Caco-2 (cell line): ENCODE measurements at regions not wholly inside any gene's neighbourhood (a gene's known extent, or its start where the extent isn't known, plus 50 kb on each side); places are given as distances from the start of the nearest gene placed in this dataset.

Experiments
- BruUV-seq: library from RNA; stranded (reverse); fragments of 400-500 nt; replicated peaks from 2 replicates; lab custom pipeline; 2021; lab: Mats Ljungman, UMichigan
- CTCF ChIA-PET: fragments of 300-600 bp; sonication (Branson Sonifier 250); formaldehyde crosslinking; loops from one replicate; lab custom pipeline; 2022; ENCODE audit warnings: antibody characterized with exemption; lab: Charles Lee
- POLR2A ChIA-PET: fragments of 300-600 bp; sonication (Branson Sonifier 250); formaldehyde crosslinking; loops from one replicate; lab custom pipeline; 2022; ENCODE audit warnings: antibody characterized with exemption; lab: Charles Lee
- DNase-seq, 2 experiments: peaks; one replicate each; pipeline versions ENCODE4 v3.0.0 to v3.0.0-alpha.2; 2020 to 2022
- H3K27me3 ChIP-seq: replicated peaks from 2 replicates; pipeline ENCODE4 v1.6.0; 2011; ENCODE audit warnings: low read length; ENCODE audit not compliant: control insufficient read depth, insufficient read depth
- H3K36me3 ChIP-seq: 2 replicates; pipeline ENCODE4 v1.5.1; 2011; ENCODE audit warnings: low read length; ENCODE audit not compliant: control insufficient read depth, insufficient read depth
- H3K4me1 ChIP-seq: fragments of 250-450 bp; sonication (Bioruptor Pico); 2 replicates; pipeline ENCODE4 v1.5.1; 2020; ENCODE audit warnings: mild to moderate bottlenecking
- H3K4me3 ChIP-seq: 2 replicates; pipeline ENCODE4 v1.5.1; 2011; ENCODE audit warnings: low read depth, mild to moderate bottlenecking, control low read depth, low read length
- H3K9me3 ChIP-seq: fragments of 250-450 bp; sonication (Bioruptor Pico); 2 replicates; pipeline ENCODE4 v1.5.1; 2020; ENCODE audit warnings: mild to moderate bottlenecking, moderate library complexity
- H3K27ac Mint-ChIP-seq: one replicate; pipeline ENCODE4 v1.8.0; 2022; ENCODE audit warnings: mixed read lengths; ENCODE audit not compliant: unreplicated experiment
- H3K27me3 Mint-ChIP-seq: one replicate; pipeline ENCODE4 v1.8.0; 2022; ENCODE audit warnings: mixed read lengths; ENCODE audit not compliant: insufficient read depth, unreplicated experiment
- H3K36me3 Mint-ChIP-seq: one replicate; pipeline ENCODE4 v1.8.0; 2022; ENCODE audit warnings: mild to moderate bottlenecking, mixed read lengths; ENCODE audit not compliant: insufficient read depth, unreplicated experiment
- H3K4me1 Mint-ChIP-seq: one replicate; pipeline ENCODE4 v1.8.0; 2022; ENCODE audit warnings: low read depth, mixed read lengths; ENCODE audit not compliant: unreplicated experiment
- H3K4me3 Mint-ChIP-seq: one replicate; pipeline ENCODE4 v1.8.0; 2022; ENCODE audit warnings: mild to moderate bottlenecking, moderate library complexity, mixed read lengths; ENCODE audit not compliant: unreplicated experiment
- H3K9me3 Mint-ChIP-seq: one replicate; pipeline ENCODE4 v1.8.0; 2022; ENCODE audit warnings: mixed read lengths; ENCODE audit not compliant: unreplicated experiment
- intact Hi-C: fragments of 100-400 bp; cut with micrococcal nuclease; formaldehyde crosslinking; loops from one replicate; pipeline ENCODE4 v1.10.0; 2022; ENCODE audit not compliant: unreplicated experiment
- TF ChIP-seq, protein P1 (sequence below), 2 experiments: fragments of 200-600 bp in 1 of 2; IDR thresholded peaks; 1 replicate in 1 of 2; 2 replicates in 1 of 2; pipeline versions ENCODE4 v1.5.1 to v1.8.0; 2011 to 2022; ENCODE audit warnings: antibody characterized with exemption in 1 of 2, control low read depth in 1 of 2, inconsistent platforms in 1 of 2, low read depth in 1 of 2, low read length in 1 of 2, mild to moderate bottlenecking in 1 of 2, moderate library complexity in 1 of 2; ENCODE audit not compliant: insufficient read depth in 1 of 2, severe bottlenecking in 1 of 2, unreplicated experiment in 1 of 2

DNA sequence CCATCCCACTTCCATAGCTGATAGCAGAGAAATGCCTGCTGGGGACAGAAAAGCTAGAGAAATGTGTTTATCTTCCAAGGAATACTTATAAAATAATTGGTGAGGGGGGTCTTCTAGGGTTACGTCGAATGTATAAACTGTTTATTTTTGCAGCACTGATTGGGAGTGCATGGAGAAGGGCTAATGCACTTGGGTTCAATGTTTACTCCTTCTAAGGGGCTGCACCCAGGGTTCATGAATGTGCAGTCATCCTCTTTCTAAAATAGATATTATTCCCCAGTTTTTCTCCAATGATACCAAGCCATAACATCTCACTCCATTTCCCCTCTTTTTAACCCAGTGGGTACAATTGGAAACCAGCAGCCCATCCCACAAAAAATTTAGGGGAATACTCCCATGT is 336.9 kb downstream of the ETS1 start:
- CTCF ChIA-PET, result no interaction called here
- no peaks in the 10 kb centered on the region for H3K9me3 Mint-ChIP-seq
- BruUV-seq, result no TSS peak

DNA sequence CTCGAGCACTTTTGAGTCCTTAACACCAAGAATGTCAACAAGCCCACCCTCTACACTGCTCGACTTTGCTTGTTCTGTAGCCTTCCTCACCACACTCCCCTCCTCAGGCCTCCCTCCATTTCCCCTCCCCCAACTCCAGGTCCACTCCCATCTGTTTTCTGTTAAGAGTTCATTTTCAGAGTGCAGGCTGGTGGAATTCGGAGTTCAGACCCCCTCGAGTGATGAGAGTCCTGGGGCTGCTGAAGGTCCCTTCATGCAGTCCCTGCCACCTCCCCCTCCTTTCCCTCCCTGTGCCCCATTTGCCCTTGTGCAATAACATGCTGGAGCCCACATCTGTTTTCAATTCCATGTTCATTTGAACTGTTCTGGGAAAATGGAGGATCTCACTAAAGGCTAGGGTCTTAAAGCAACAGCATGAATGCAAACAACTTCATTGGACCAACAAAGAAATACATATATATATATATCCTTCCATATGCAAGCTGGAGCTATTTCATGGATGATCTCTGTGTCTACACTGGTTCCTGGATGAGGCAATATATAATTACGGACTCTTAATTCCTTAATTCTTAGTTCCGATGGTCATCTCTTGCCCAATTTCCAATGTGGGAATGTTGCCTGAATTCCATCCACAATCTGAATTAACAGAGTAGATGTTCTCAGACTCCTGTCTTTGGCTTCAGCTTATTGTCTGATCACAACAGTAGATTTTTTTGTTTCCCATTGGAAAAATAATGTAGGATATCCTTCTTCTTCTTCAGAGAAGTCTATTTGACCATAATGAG is 340.4 kb downstream of the ETS1 start:
- H3K36me3 Mint-ChIP-seq, result no peaks in the 10 kb centered on the region
- DNase-seq, result no peak
- peaks cover 3% of the 10 kb centered on the region for H3K27me3 Mint-ChIP-seq
- no peaks in the 10 kb centered on the region for H3K4me1 ChIP-seq
- no peaks in the 10 kb centered on the region for H3K9me3 Mint-ChIP-seq
- H3K4me1 Mint-ChIP-seq, result no peaks in the 10 kb centered on the region
- no peak overlapping the region for H3K27ac Mint-ChIP-seq
- no peak overlapping the region for H3K4me3 ChIP-seq
- H3K36me3 ChIP-seq, result no peaks in the 10 kb centered on the region
- ChIA-PET CTCF (no interaction called here), POLR2A (no interaction called here)
- no TSS peak for BruUV-seq
- H3K27me3 ChIP-seq, result no peaks in the 10 kb centered on the region
- TF ChIP-seq, protein P1, sequence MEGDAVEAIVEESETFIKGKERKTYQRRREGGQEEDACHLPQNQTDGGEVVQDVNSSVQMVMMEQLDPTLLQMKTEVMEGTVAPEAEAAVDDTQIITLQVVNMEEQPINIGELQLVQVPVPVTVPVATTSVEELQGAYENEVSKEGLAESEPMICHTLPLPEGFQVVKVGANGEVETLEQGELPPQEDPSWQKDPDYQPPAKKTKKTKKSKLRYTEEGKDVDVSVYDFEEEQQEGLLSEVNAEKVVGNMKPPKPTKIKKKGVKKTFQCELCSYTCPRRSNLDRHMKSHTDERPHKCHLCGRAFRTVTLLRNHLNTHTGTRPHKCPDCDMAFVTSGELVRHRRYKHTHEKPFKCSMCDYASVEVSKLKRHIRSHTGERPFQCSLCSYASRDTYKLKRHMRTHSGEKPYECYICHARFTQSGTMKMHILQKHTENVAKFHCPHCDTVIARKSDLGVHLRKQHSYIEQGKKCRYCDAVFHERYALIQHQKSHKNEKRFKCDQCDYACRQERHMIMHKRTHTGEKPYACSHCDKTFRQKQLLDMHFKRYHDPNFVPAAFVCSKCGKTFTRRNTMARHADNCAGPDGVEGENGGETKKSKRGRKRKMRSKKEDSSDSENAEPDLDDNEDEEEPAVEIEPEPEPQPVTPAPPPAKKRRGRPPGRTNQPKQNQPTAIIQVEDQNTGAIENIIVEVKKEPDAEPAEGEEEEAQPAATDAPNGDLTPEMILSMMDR (IDR thresholded peaks at IDR 0.05; ENCODE audit: insufficient read depth in 1 of 2, low read depth in 1 of 2, low read length in 1 of 2, severe bottlenecking in 1 of 2, unreplicated experiment in 1 of 2), result no peak
- no peak overlapping the region for H3K4me3 Mint-ChIP-seq
- no peaks in the 10 kb centered on the region for H3K9me3 ChIP-seq
- intact Hi-C loops, result no loop called here

More for the DNA sequence above, 336.9 kb downstream of the ETS1 start:
- DNase-seq, result no peak
- Mint-ChIP-seq H3K36me3 (no peaks in the 10 kb centered on the region), H3K27ac (no peak overlapping the region), H3K4me1 (no peaks in the 10 kb centered on the region), H3K4me3 (no peak overlapping the region), H3K27me3 (peaks cover 4% of the 10 kb centered on the region)
- TF ChIP-seq, protein P1 (IDR thresholded peaks at IDR 0.05; ENCODE audit: insufficient read depth in 1 of 2, low read depth in 1 of 2, low read length in 1 of 2, severe bottlenecking in 1 of 2, unreplicated experiment in 1 of 2), result no peak
- Histone ChIP-seq H3K27me3 (no peaks in the 10 kb centered on the region), H3K4me1 (no peaks in the 10 kb centered on the region), H3K4me3 (no peak overlapping the region), H3K36me3 (no peaks in the 10 kb centered on the region), H3K9me3 (no peaks in the 10 kb centered on the region)
- POLR2A ChIA-PET, result no interaction called here
- intact Hi-C loops, result no loop called here

DNA sequence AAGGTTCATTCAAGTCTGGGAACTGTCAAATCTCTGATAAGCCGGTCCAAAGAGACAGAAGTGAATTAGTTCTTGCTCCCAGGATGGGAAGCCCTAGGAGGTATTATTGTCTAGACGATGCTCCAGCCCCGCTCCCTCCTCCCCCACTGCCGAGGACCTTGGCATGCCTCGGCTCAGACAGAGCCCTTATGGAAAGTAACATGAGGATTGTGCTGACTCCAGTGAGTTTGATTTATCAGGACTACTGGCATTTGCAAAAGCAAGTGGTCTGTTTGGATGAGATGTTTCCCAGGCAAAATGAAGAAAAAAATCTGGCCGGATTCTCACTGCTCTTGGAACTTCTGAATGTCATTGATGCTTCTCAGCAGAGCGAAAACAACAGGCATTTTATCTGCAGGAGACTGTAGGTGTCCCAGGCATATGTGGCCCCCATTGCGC is 341.0 kb downstream of the ETS1 start:
- Mint-ChIP-seq H3K36me3 (no peaks in the 10 kb centered on the region), H3K4me3 (no peak overlapping the region), H3K4me1 (no peaks in the 10 kb centered on the region), H3K9me3 (no peaks in the 10 kb centered on the region), H3K27ac (no peak overlapping the region), H3K27me3 (no peaks in the 10 kb centered on the region)
- no peaks in the 10 kb centered on the region for H3K4me1 ChIP-seq
- no peak for DNase-seq
- ChIA-PET POLR2A (no interaction called here), CTCF (interaction anchor here (0.6 kb wide), 1 partner anchor 615 kb away, joined by 3 read pairs; no protein-coding TSS in a partner anchor)
- no peaks in the 10 kb centered on the region for H3K36me3 ChIP-seq
- intact Hi-C loops, result no loop called here
- no peaks in the 10 kb centered on the region for H3K9me3 ChIP-seq
- TF ChIP-seq, protein P1 (IDR thresholded peaks at IDR 0.05; ENCODE audit: insufficient read depth in 1 of 2, low read depth in 1 of 2, low read length in 1 of 2, severe bottlenecking in 1 of 2, unreplicated experiment in 1 of 2), result no peak
- no peak overlapping the region for H3K4me3 ChIP-seq
- H3K27me3 ChIP-seq, result no peaks in the 10 kb centered on the region
- no TSS peak for BruUV-seq
